ENCODE measurements at regions not wholly inside any gene's neighbourhood (a gene's known extent, or its start where the extent isn't known, plus 50 kb on each side); places are given as distances from the start of the nearest gene placed in this dataset.

DNA sequence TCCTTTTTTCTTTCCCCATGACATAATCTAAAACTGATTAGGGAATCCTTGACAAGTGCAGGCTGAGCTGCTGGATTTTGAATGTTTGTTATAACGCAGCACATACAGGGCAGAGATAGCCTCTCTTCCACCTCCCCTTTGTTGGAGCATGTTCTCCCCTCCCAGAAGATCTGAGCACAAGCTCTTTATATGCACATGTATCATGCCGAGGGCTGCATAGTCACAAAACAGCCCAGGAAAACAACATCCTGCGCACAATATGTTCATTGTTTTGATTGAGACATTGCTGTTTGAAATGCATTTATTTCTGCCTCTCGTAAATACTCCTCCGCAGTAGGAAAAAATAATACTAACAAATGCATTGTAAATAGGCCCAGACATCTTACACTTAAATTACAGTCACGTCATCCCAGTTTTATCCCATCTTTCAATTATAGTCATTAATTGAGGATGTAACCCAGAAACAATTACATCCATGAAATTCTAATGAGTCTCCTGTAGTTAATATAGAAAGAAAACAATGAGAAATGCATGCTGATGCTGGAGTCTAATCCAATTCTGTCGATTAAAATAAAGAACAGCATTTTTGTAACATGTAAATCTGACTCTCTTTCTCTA is 401.8 kb downstream of the BTG1 start:
- TF ChIP-seq, protein P1, sequence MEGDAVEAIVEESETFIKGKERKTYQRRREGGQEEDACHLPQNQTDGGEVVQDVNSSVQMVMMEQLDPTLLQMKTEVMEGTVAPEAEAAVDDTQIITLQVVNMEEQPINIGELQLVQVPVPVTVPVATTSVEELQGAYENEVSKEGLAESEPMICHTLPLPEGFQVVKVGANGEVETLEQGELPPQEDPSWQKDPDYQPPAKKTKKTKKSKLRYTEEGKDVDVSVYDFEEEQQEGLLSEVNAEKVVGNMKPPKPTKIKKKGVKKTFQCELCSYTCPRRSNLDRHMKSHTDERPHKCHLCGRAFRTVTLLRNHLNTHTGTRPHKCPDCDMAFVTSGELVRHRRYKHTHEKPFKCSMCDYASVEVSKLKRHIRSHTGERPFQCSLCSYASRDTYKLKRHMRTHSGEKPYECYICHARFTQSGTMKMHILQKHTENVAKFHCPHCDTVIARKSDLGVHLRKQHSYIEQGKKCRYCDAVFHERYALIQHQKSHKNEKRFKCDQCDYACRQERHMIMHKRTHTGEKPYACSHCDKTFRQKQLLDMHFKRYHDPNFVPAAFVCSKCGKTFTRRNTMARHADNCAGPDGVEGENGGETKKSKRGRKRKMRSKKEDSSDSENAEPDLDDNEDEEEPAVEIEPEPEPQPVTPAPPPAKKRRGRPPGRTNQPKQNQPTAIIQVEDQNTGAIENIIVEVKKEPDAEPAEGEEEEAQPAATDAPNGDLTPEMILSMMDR (conservative IDR thresholded peaks at IDR 0.05; ENCODE audit: low read depth, low read length): no peak
- no peak for TF ChIP-seq EZH2 (IDR thresholded peaks at IDR 0.05; ENCODE audit: borderline replicate concordance, low read depth, low read length, poor library complexity, severe bottlenecking)

Measured in A673 (cell line).